A549 (cell line): ENCODE measurements at regions not wholly inside any gene's neighbourhood (a gene's known extent, or its start where the extent isn't known, plus 50 kb on each side); places are given as distances from the start of the nearest gene placed in this dataset.
A peak's percentile ranks its signal among the peaks of the same experiment; 100 is the strongest.

Experiments
- ATAC-seq, 2 experiments: fragments of 200-7000 bp in 1 of 2; fragments of >200 bp in 1 of 2; cut with Nextera tagmentation in 1 of 2; cut with Tn5 transposase in 1 of 2; 3 replicates each; pipeline versions ENCODE4 v1.8.0 to v1.9.1; 2018 to 2020; ENCODE audit warnings: mild to moderate bottlenecking in 1 of 2, moderate library complexity in 1 of 2
- CTCF ChIA-PET: fragments of 300-600 bp; sonication (Branson Sonifier 250); formaldehyde crosslinking; extraction: SDS; loops from one replicate; lab custom pipeline; 2021; ENCODE audit warnings: antibody characterized with exemption, inconsistent platforms; lab: Yijun Ruan, JAX
- POLR2A ChIA-PET: fragments of 350-600 bp; formaldehyde crosslinking; extraction: SDS; loops from one replicate; lab custom pipeline; 2021; ENCODE audit warnings: antibody characterized with exemption, inconsistent platforms; lab: Yijun Ruan, JAX
- DNase-seq, 2 experiments: peaks; one replicate each; pipeline versions ENCODE4 v3.0.0 to v3.0.0-alpha.2; 2011 to 2016; ENCODE audit warnings: low read depth in 1 of 2, low spot score in 1 of 2
- FAIRE-seq: peaks from 2 replicates; lab custom pipeline; 2011; peaks lifted over from hg19 to GRCh38; lab: Jason Lieb, UNC
- H3K27ac ChIP-seq, 2 experiments: fragments of >200 bp; sonication (Bioruptor Twin); formaldehyde crosslinking; 3 replicates each; pipeline ENCODE4 v1.5.1; 2016 to 2017
- H3K4me1 ChIP-seq: fragments of >200 bp; sonication (Bioruptor Twin); formaldehyde crosslinking; 3 replicates; pipeline ENCODE4 v1.6.1; 2016
- H3K4me2 ChIP-seq: fragments of >200 bp; sonication (Bioruptor Twin); formaldehyde crosslinking; 3 replicates; pipeline ENCODE4 v1.6.1; 2016
- H3K4me3 ChIP-seq: fragments of >200 bp; sonication (Bioruptor Twin); formaldehyde crosslinking; 3 replicates; pipeline ENCODE4 v1.5.1; 2016
- H3K9me3 ChIP-seq: fragments of >200 bp; sonication (Bioruptor Twin); formaldehyde crosslinking; 3 replicates; pipeline ENCODE4 v1.6.1; 2016
- BHLHE40 ChIP-seq: IDR thresholded peaks from 2 replicates; pipeline ENCODE4 v1.6.1; 2012; ENCODE audit warnings: low read depth, low read length, inconsistent platforms
- CEBPB ChIP-seq, 2 experiments: fragments of >200 bp in 1 of 2; sonication (Bioruptor Twin) in 1 of 2; formaldehyde crosslinking in 1 of 2; IDR thresholded peaks; 2 replicates each; pipeline ENCODE4 v1.6.1; 2012 to 2016
- CHD4 ChIP-seq: fragments of 200-600 bp; sonication (generic); IDR thresholded peaks from 2 replicates; pipeline ENCODE4 v1.6.1; 2016; ENCODE audit warnings: antibody characterized with exemption, mild to moderate bottlenecking, borderline replicate concordance
- EHF ChIP-seq: fragments of 250-450 bp; sonication (Bioruptor Pico); IDR thresholded peaks from 2 replicates; pipeline ENCODE4 v1.5.0; 2020; ENCODE audit warnings: mild to moderate bottlenecking
- GATA3 ChIP-seq: IDR thresholded peaks from 2 replicates; pipeline ENCODE4 v1.6.1; 2012; ENCODE audit warnings: borderline replicate concordance
- HOXB5 ChIP-seq: fragments of 250-450 bp; sonication (Bioruptor Pico); IDR thresholded peaks from 2 replicates; pipeline ENCODE4 v1.5.0; 2020; ENCODE audit warnings: mild to moderate bottlenecking, moderate library complexity
- JUNB ChIP-seq: fragments of >200 bp; sonication (Bioruptor Twin); formaldehyde crosslinking; IDR thresholded peaks from 2 replicates; pipeline ENCODE4 v1.6.1; 2016
- MYC ChIP-seq: IDR thresholded peaks from 2 replicates; pipeline ENCODE4 v1.6.1; 2012; ENCODE audit warnings: mild to moderate bottlenecking, inconsistent platforms, low read length, improper control_type of control experiment, borderline replicate concordance
- NFE2L2 ChIP-seq: fragments of 150-350 bp; conservative IDR thresholded peaks from 2 replicates; pipeline ENCODE4 v1.6.1; 2014; ENCODE audit warnings: low read length
- PHF8 ChIP-seq: fragments of 200-600 bp; sonication (generic); IDR thresholded peaks from 2 replicates; pipeline ENCODE4 v1.6.1; 2016; ENCODE audit warnings: low read depth, mild to moderate bottlenecking, antibody characterized with exemption, moderate library complexity, borderline replicate concordance
- POLR2AphosphoS2 ChIP-seq: conservative IDR thresholded peaks from 2 replicates; pipeline ENCODE4 v1.6.1; 2012; ENCODE audit warnings: low read length, improper control_type of control experiment, inconsistent platforms
- RCOR1 ChIP-seq: fragments of 150-350 bp; IDR thresholded peaks from 2 replicates; pipeline ENCODE4 v1.6.1; 2014; ENCODE audit warnings: antibody characterized with exemption, low read length, low read depth
- RFX5 ChIP-seq: fragments of 450-650 bp; IDR thresholded peaks from 2 replicates; pipeline ENCODE4 v1.7.1; 2014; ENCODE audit warnings: antibody characterized with exemption, mild to moderate bottlenecking, moderate library complexity
- RNF2 ChIP-seq: fragments of 200-600 bp; sonication (generic); IDR thresholded peaks from 2 replicates; pipeline ENCODE4 v1.6.1; 2016; ENCODE audit warnings: low read depth, mild to moderate bottlenecking, antibody characterized with exemption, moderate library complexity, borderline replicate concordance
- SMC3 ChIP-seq: fragments of >200 bp; sonication (Bioruptor Twin); formaldehyde crosslinking; IDR thresholded peaks from 3 replicates; pipeline ENCODE4 v1.6.1; 2018; ENCODE audit warnings: inconsistent platforms
- SREBF2 ChIP-seq: fragments of 450-650 bp; IDR thresholded peaks from 2 replicates; pipeline ENCODE4 v1.6.1; 2014; ENCODE audit warnings: mild to moderate bottlenecking, moderate library complexity
- TFCP2L1 ChIP-seq: fragments of 250-450 bp; sonication (Bioruptor Pico); IDR thresholded peaks from 2 replicates; pipeline ENCODE4 v1.5.0; 2021; ENCODE audit warnings: mild to moderate bottlenecking
- TP53 ChIP-seq: fragments of 250-450 bp; sonication (Bioruptor Pico); IDR thresholded peaks from 2 replicates; pipeline ENCODE4 v1.5.0; 2021; ENCODE audit warnings: mild to moderate bottlenecking, moderate library complexity
- WGBS: methylation state at CpG from one replicate; pipeline ENCODE4 v1.1.6; 2017; ENCODE audit errors: missing lambda C conversion rate; 5-methylcytosine and 5-hydroxymethylcytosine counted together
- TF ChIP-seq, protein P1 (sequence below): IDR thresholded peaks from 2 replicates; pipeline ENCODE4 v1.6.1; 2012
- TF ChIP-seq, protein P2 (sequence below): fragments of 200-600 bp; sonication (generic); IDR thresholded peaks from 2 replicates; pipeline ENCODE4 v1.6.1; 2016; ENCODE audit warnings: antibody characterized with exemption, mild to moderate bottlenecking, moderate library complexity
- TF ChIP-seq, protein P3 (sequence below): fragments of 150-350 bp; IDR thresholded peaks from 2 replicates; pipeline ENCODE4 v1.6.1; 2014; ENCODE audit warnings: low read depth, mild to moderate bottlenecking, low read length
- TF ChIP-seq, protein P4 (sequence below): fragments of >200 bp; sonication (Bioruptor Twin); formaldehyde crosslinking; IDR thresholded peaks from 2 replicates; pipeline ENCODE4 v1.6.1; 2016

DNA sequence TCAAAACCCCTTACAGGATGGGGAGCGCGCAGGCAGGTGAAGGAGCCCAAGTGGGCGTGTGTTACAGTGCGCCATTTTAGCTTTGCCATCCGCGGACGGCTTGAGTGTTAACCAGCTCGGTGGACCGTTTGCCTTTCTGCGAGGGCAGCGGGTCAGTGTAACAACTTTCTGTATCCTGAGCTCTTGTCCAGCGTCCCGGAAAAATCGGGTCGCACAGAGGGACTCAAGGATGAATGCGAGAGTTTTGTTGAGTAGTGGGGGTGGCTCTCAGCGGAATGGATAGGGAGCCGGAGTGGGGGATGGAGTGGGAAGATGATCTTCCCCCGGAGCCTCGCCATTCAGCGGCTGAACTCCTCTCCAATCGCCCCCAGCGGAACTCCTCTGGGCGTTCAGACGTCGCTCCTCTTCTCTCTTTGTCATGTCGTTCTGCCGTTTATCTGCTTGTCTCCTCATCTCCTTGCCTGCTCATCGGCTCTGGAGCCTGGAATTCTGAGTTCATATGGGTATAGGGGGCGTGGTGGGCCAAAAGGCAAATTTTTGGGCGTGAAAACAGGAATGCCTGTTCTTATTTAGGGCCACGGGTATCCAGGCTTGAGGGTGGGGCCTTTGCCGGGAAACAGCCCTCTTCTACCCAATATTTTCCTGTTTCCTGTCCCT is 295.4 kb downstream of the CTH start (continued):
- TF ChIP-seq, protein P1, sequence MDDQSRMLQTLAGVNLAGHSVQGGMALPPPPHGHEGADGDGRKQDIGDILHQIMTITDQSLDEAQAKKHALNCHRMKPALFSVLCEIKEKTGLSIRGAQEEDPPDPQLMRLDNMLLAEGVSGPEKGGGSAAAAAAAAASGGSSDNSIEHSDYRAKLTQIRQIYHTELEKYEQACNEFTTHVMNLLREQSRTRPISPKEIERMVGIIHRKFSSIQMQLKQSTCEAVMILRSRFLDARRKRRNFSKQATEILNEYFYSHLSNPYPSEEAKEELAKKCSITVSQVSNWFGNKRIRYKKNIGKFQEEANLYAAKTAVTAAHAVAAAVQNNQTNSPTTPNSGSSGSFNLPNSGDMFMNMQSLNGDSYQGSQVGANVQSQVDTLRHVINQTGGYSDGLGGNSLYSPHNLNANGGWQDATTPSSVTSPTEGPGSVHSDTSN, result no peak
- TF ChIP-seq JUNB (no peak), PHF8 (no peak), MYC (no peak), POLR2AphosphoS2 (no peak), CEBPB (IDR thresholded peaks at IDR 0.05) (no peak), RCOR1 (no peak), RNF2 (no peak)
- TF ChIP-seq, protein P2, sequence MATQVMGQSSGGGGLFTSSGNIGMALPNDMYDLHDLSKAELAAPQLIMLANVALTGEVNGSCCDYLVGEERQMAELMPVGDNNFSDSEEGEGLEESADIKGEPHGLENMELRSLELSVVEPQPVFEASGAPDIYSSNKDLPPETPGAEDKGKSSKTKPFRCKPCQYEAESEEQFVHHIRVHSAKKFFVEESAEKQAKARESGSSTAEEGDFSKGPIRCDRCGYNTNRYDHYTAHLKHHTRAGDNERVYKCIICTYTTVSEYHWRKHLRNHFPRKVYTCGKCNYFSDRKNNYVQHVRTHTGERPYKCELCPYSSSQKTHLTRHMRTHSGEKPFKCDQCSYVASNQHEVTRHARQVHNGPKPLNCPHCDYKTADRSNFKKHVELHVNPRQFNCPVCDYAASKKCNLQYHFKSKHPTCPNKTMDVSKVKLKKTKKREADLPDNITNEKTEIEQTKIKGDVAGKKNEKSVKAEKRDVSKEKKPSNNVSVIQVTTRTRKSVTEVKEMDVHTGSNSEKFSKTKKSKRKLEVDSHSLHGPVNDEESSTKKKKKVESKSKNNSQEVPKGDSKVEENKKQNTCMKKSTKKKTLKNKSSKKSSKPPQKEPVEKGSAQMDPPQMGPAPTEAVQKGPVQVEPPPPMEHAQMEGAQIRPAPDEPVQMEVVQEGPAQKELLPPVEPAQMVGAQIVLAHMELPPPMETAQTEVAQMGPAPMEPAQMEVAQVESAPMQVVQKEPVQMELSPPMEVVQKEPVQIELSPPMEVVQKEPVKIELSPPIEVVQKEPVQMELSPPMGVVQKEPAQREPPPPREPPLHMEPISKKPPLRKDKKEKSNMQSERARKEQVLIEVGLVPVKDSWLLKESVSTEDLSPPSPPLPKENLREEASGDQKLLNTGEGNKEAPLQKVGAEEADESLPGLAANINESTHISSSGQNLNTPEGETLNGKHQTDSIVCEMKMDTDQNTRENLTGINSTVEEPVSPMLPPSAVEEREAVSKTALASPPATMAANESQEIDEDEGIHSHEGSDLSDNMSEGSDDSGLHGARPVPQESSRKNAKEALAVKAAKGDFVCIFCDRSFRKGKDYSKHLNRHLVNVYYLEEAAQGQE, result no peak

DNA sequence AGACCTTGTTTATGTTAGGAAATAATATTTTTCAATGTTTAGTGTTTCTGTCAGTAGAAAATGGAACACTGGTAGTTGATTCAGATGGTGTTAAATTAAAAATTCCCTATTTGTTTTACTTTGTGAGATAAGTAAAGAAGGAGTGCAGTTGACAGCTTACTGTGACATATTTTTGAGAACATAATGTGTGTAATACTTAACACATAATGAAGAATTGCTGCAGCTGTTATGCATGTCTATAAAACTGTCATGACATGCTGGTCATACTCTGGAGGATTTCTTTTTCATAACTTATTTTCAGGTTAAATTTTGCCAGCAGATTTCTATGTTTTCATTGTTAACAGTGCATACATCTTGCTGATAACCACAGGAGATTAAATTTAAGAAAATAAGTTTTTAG is 296.1 kb downstream of the CTH start:
- Histone ChIP-seq H3K27ac (no peak overlapping the region), H3K4me1 (no peaks in the 10 kb centered on the region), H3K9me3 (no peaks in the 10 kb centered on the region), H3K4me3 (no peak overlapping the region; the same call in 1 of the 3 replicates), H3K4me2 (peak overlapping the region; percentile 73; the same call in 2 of the 3 replicates)
- DNase-seq (no peak), ATAC-seq (no peak), FAIRE-seq (no peak)
- ChIA-PET POLR2A (no interaction called here), CTCF (no interaction called here)
- no peak for TF ChIP-seq PHF8
- TF ChIP-seq EHF (CRISPR knock-in tag), result no peak
- TF ChIP-seq TP53 (CRISPR knock-in tag), result no peak
- TF ChIP-seq, protein P3, sequence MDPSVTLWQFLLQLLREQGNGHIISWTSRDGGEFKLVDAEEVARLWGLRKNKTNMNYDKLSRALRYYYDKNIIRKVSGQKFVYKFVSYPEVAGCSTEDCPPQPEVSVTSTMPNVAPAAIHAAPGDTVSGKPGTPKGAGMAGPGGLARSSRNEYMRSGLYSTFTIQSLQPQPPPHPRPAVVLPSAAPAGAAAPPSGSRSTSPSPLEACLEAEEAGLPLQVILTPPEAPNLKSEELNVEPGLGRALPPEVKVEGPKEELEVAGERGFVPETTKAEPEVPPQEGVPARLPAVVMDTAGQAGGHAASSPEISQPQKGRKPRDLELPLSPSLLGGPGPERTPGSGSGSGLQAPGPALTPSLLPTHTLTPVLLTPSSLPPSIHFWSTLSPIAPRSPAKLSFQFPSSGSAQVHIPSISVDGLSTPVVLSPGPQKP, result no peak
- no peak for TF ChIP-seq TFCP2L1 (CRISPR knock-in tag)

DNA sequence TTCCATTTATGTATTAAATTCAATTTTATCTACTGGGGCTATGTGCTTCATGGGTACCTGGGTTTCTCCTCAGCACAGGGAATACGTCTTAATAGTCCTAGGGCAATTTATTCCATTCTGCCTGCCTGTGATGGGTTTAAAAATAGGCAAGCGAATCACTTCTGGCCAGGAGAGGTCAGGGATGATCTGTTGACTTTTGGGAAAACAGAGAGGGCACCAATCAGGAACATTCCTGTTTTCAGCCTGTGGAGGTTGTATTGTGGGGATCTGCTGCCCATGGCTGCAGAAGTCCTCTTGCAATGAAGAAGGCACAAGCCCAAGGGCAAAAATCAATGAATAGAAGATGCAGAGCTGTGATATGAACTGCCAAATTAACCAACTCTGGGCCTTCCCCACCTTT is 303.1 kb downstream of the CTH start:
- ATAC-seq (no peak), DNase-seq (no peak), FAIRE-seq (no peak)
- ChIA-PET POLR2A (no interaction called here), CTCF (no interaction called here)
- H3K9me3 ChIP-seq, result no peaks in the 10 kb centered on the region
- H3K27ac ChIP-seq, result no peak overlapping the region
- H3K4me1 ChIP-seq, result no peaks in the 10 kb centered on the region
- WGBS, result 10% methylated on average over 2 of the region's 2 CpGs
- H3K4me3 ChIP-seq, result no peak overlapping the region
- H3K4me2 ChIP-seq, result no peak overlapping the region
- TF ChIP-seq, protein P4, sequence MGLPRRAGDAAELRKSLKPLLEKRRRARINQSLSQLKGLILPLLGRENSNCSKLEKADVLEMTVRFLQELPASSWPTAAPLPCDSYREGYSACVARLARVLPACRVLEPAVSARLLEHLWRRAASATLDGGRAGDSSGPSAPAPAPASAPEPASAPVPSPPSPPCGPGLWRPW, result no peak
- no peak for TF ChIP-seq RCOR1
- TF ChIP-seq RFX5, result no peak
- TF ChIP-seq BHLHE40, result no peak
- TF ChIP-seq CHD4, result no peak
- TF ChIP-seq GATA3, result no peak
- TF ChIP-seq CEBPB (IDR thresholded peaks at IDR 0.05), result no peak
- TF ChIP-seq RNF2, result no peak
- TF ChIP-seq SMC3, result no peak
- no peak for TF ChIP-seq HOXB5 (CRISPR knock-in tag)
- TF ChIP-seq SREBF2, result no peak
- TF ChIP-seq, protein P1, result no peak
- TF ChIP-seq, protein P3, result no peak
- TF ChIP-seq NFE2L2, result no peak
- TF ChIP-seq, protein P2, result no peak
